Activated CD8-positive, alpha-beta T cell treated with anti-CD3 and anti-CD28 coated beads for 36 hours (primary cell): ENCODE measurements at regions not wholly inside any gene's neighbourhood (a gene's known extent, or its start where the extent isn't known, plus 50 kb on each side); places are given as distances from the start of the nearest gene placed in this dataset.

ENCODE experiments used
- ATAC-seq: fragments of 200-7000 bp; cut with Tn5 transposase; one replicate; pipeline ENCODE4 v1.10.0; 2021; ENCODE audit warnings: mild to moderate bottlenecking, moderate library complexity
- CTCF ChIA-PET: fragments of 350-600 bp; sonication (Branson Sonifier 250); formaldehyde crosslinking; loops from one replicate; lab custom pipeline; 2021; ENCODE audit warnings: antibody characterized with exemption; lab: Charles Lee
- POLR2A ChIA-PET: fragments of 350-600 bp; sonication (Branson Sonifier 250); formaldehyde crosslinking; loops from one replicate; lab custom pipeline; 2021; ENCODE audit warnings: antibody characterized with exemption; lab: Charles Lee
- DNase-seq: peaks from one replicate; pipeline ENCODE4 v3.0.0-alpha.2; 2020
- H3K27ac Mint-ChIP-seq: one replicate; pipeline ENCODE4 v1.8.0; 2021; ENCODE audit warnings: mild to moderate bottlenecking, mixed read lengths
- H3K27me3 Mint-ChIP-seq: one replicate; pipeline ENCODE4 v1.8.0; 2021; ENCODE audit warnings: mixed read lengths
- H3K36me3 Mint-ChIP-seq: one replicate; pipeline ENCODE4 v1.8.0; 2021; ENCODE audit warnings: low read depth, mixed read lengths
- H3K4me1 Mint-ChIP-seq: one replicate; pipeline ENCODE4 v1.8.0; 2021; ENCODE audit warnings: low read depth, mixed read lengths
- H3K4me3 Mint-ChIP-seq: one replicate; pipeline ENCODE4 v1.8.0; 2021; ENCODE audit warnings: mild to moderate bottlenecking, moderate library complexity, mixed read lengths
- H3K9me3 Mint-ChIP-seq: one replicate; pipeline ENCODE4 v1.8.0; 2021; ENCODE audit warnings: mixed read lengths
- CTCF ChIP-seq: fragments of 200-600 bp; IDR thresholded peaks from one replicate; pipeline ENCODE4 v1.8.0; 2022; ENCODE audit warnings: antibody characterized with exemption, mild to moderate bottlenecking
- intact Hi-C: fragments of 100-400 bp; cut with micrococcal nuclease; formaldehyde crosslinking; loops from one replicate; pipeline ENCODE4 v1.10.0; 2022

GRCh38 chr14:71361874-71362273, 454.6 kb downstream of the PCNX1 start:
- intact Hi-C loops, result no loop called here
- no peak for DNase-seq
- ChIA-PET CTCF (no interaction called here), POLR2A (no interaction called here)
- TF ChIP-seq CTCF, result no peak
- Mint-ChIP-seq H3K27me3 (no peaks in the 10 kb centered on the region), H3K9me3 (peaks cover 14% of the 10 kb centered on the region), H3K4me3 (no peak overlapping the region), H3K27ac (no peak overlapping the region), H3K36me3 (peaks cover 36% of the 10 kb centered on the region), H3K4me1 (peaks cover 61% of the 10 kb centered on the region)
- no peak for ATAC-seq

GRCh38 chr14:71362282-71362681, 455.0 kb downstream of the PCNX1 start:
- H3K4me3 Mint-ChIP-seq, result no peak overlapping the region
- DNase-seq (no peak), ATAC-seq (no peak)
- POLR2A ChIA-PET, result no interaction called here
- intact Hi-C loops, result no loop called here
- peaks cover 34% of the 10 kb centered on the region for H3K36me3 Mint-ChIP-seq
- no peak overlapping the region for H3K27ac Mint-ChIP-seq
- no peak for TF ChIP-seq CTCF
- CTCF ChIA-PET, result no interaction called here
- no peaks in the 10 kb centered on the region for H3K27me3 Mint-ChIP-seq
- peaks cover 14% of the 10 kb centered on the region for H3K9me3 Mint-ChIP-seq
- peaks cover 61% of the 10 kb centered on the region for H3K4me1 Mint-ChIP-seq

GRCh38 chr14:71362920-71363584, 455.8 kb downstream of the PCNX1 start:
- ChIA-PET CTCF (no interaction called here), POLR2A (no interaction called here)

DNA sequence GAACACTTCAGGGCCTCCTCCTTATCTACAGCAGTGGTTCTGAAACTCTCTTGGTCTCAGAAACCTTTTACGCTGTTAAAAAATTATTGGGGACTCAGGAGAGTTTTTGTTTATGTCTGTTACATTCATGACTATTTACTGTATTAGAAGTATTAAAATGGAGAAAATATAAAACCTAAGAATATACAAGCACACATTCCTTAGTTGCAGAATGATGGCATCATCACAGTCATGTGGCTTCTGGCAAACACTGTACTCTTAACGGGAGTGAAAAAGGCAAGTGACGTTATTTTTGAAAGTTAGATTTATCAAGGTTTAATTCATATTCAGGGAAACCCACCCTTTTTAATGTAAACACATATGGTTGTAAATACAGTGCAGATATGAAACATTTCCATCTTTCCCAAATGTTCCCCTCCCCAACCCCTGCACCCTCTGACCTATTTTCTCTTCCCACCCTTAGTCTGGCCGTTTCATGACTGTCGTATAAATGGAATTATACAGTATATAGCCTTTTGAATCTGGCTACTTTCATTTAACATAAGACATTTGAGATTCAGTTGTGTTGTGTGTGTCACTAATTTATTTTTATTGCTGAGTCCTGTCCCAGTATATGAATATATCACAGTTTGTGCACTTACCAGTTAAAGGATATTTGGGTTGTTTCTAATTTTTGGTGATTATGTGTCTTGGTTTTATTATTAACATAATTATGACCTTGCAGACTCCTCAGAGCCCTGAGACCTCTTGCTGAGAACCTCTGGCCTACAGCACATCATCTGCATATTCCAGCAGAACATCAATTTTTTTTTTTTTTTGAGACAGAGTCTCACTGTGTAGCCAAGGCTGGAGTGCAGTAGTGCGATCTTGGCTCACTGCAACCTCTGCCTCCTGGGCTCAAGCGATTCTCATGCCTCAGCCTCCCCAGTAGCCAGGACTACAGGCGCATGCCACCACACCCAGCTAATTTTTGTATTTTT, 457.0 kb downstream of the PCNX1 start:
- Mint-ChIP-seq H3K27ac (no peak overlapping the region), H3K27me3 (no peaks in the 10 kb centered on the region), H3K4me1 (peaks cover 48% of the 10 kb centered on the region), H3K9me3 (peaks cover 5% of the 10 kb centered on the region), H3K4me3 (no peak overlapping the region), H3K36me3 (peaks cover 19% of the 10 kb centered on the region)
- ATAC-seq, result no peak
- ChIA-PET CTCF (interaction anchor here (1.2 kb wide), 1 partner anchor 35 kb away, joined by 3 read pairs; no protein-coding TSS in a partner anchor), POLR2A (no interaction called here)
- TF ChIP-seq CTCF, result no peak
- no peak for DNase-seq
- intact Hi-C loops, result no loop called here

More at GRCh38 chr14:71362920-71363584, 455.8 kb downstream of the PCNX1 start:
- no peak for DNase-seq
- H3K4me3 Mint-ChIP-seq, result no peak overlapping the region
- H3K36me3 Mint-ChIP-seq, result peaks cover 31% of the 10 kb centered on the region
- H3K27me3 Mint-ChIP-seq, result no peaks in the 10 kb centered on the region
- no peak overlapping the region for H3K27ac Mint-ChIP-seq
- intact Hi-C loops, result no loop called here
- ATAC-seq, result no peak
- peaks cover 15% of the 10 kb centered on the region for H3K9me3 Mint-ChIP-seq
- H3K4me1 Mint-ChIP-seq, result peaks cover 59% of the 10 kb centered on the region
- no peak for TF ChIP-seq CTCF

DNA sequence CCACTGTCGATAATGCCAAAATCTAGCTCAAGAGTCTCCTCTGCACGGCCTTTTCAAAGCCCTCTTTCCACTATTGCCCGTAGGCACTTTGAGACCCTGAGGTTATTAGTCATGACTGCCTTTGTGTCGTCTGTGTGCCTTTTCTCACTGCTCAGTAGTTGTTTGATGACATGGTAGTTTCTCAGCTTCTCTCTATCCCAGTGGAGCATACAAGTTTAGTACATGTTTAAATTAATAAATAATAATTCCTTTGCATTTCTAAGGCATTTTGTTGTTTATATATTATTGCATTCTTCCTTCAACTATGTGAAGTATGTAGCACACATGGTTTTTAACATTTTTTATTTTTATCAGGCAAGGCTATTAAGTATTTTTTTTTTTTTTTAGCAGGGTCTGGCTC, 458.1 kb downstream of the PCNX1 start:
- Mint-ChIP-seq H3K27me3 (no peaks in the 10 kb centered on the region), H3K4me3 (no peak overlapping the region), H3K27ac (no peak overlapping the region), H3K36me3 (peaks cover 14% of the 10 kb centered on the region), H3K9me3 (peaks cover 1% of the 10 kb centered on the region), H3K4me1 (peaks cover 41% of the 10 kb centered on the region)
- CTCF ChIA-PET, result interaction anchor here (1.2 to 1.8 kb wide), 2 partner anchors 33 to 39 kb away, joined by 3 to 6 read pairs; no protein-coding TSS in a partner anchor
- ATAC-seq, result no peak
- TF ChIP-seq CTCF, result no peak
- intact Hi-C loops, result no loop called here
- no peak for DNase-seq
- POLR2A ChIA-PET, result no interaction called here
